HAP-1 (cell line): ENCODE measurements at regions not wholly inside any gene's neighbourhood (a gene's known extent, or its start where the extent isn't known, plus 50 kb on each side); places are given as distances from the start of the nearest gene placed in this dataset.
A peak's percentile ranks its signal among the peaks of the same experiment; 100 is the strongest.
"Not testable (repeated sequence)": the region's sequence is repeated elsewhere in the genome, so short reads cannot be mapped to it uniquely, and the experiment has no call there.

ENCODE experiments used
- DNase-seq, 2 experiments: peaks; one replicate each; pipeline ENCODE4 v3.0.0-alpha.2; 2016 to 2020; ENCODE audit warnings: low spot score in 2 of 2
- H3K27me3 ChIP-seq: fragments of 250-450 bp; sonication (Bioruptor Pico); 2 replicates; pipeline ENCODE4 v1.5.1; 2020; ENCODE audit warnings: low read depth, mild to moderate bottlenecking, moderate library complexity
- H3K36me3 ChIP-seq: fragments of 250-450 bp; sonication (Bioruptor Pico); replicated peaks from 2 replicates; pipeline ENCODE4 v1.5.1; 2020; ENCODE audit warnings: mild to moderate bottlenecking
- H3K4me1 ChIP-seq: fragments of 250-450 bp; sonication (Bioruptor Pico); 2 replicates; pipeline ENCODE4 v1.5.1; 2020; ENCODE audit warnings: mild to moderate bottlenecking
- H3K4me3 ChIP-seq: fragments of 250-450 bp; sonication (Bioruptor Pico); 2 replicates; pipeline ENCODE4 v1.5.1; 2020; ENCODE audit warnings: mild to moderate bottlenecking, moderate library complexity
- H3K9me3 ChIP-seq: fragments of 250-450 bp; sonication (Bioruptor Pico); 2 replicates; pipeline ENCODE4 v1.5.1; 2020; ENCODE audit warnings: mild to moderate bottlenecking, moderate library complexity
- in situ Hi-C: fragments of 300-500 bp; cut with MboI; formaldehyde crosslinking; loops from 3 replicates; pipeline ENCODE4 v1.14.3; 2020; ENCODE audit warnings: low sequenced_read_pairs, inconsistent platforms, mixed read lengths

DNA sequence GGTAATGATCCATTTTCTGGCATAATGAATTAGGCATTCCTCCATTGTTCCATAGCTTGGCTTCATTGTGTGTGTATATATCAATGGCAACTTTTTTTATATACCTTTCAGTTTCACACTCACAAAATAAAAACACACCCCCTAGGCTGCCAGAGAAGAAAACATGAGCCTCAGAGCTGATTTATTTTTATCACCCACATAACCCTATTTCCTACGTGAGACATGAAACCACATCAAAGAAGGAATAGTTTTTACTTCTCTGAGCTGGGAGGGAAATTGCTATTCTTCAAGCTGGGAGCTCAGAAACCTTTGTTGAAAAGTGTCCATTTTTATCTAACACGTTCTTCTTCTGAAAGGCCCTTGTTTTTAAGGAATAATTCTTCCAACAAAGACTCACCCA lies 126.7 kb upstream of the RAI2 start:
- peaks cover 16% of the 10 kb centered on the region for H3K27me3 ChIP-seq
- H3K36me3 ChIP-seq = no peaks in the 10 kb centered on the region
- no peaks in the 10 kb centered on the region for H3K9me3 ChIP-seq
- in situ Hi-C loops = no loop called here
- DNase-seq = no peak
- no peak overlapping the region for H3K4me3 ChIP-seq
- H3K4me1 ChIP-seq = no peaks in the 10 kb centered on the region

DNA sequence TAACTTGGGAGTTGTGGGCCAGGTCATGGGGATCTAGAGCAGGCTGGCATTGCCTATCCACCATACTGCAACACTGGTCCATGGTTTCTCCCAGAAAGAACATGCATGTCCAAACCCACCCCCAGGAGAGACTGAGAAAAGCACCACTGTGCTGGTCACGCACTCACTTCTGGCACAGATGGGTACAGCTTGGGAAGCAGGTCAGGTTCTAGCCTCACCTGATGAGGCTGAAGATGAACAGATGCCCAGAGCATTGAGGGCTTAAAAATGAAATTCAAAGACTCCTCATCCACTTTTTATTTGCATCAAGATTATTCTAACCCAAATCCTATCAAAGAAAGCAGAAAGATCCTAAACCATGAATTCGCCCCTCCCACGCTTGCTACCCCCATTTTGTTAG lies 125.9 kb upstream of the RAI2 start:
- Histone ChIP-seq H3K9me3 (no peaks in the 10 kb centered on the region), H3K36me3 (no peaks in the 10 kb centered on the region), H3K4me1 (no peaks in the 10 kb centered on the region), H3K4me3 (no peak overlapping the region), H3K27me3 (peaks cover 16% of the 10 kb centered on the region)
- in situ Hi-C loops = no loop called here
- no peak for DNase-seq

DNA sequence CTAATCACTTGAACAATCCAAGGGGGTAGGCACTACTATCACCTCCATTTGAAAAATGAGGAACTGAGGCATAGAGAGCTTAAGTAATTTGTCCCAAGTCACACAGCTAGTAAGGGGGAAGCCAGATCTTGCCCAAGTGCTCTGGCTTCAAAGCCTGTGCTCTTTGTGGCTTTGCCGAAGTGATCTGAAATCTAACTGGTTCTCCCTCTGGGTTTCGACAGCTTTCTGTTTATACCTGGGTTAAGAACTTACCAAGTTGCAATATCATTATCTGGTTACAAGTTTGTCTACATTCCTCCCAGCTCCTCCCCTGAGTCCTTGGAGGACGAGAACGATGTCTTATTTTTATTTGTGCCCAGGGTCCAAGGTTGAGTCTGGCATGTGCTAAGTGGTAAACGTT lies 125.3 kb upstream of the RAI2 start:
- H3K27me3 ChIP-seq = peaks cover 16% of the 10 kb centered on the region
- H3K36me3 ChIP-seq = no peaks in the 10 kb centered on the region
- H3K4me1 ChIP-seq = no peaks in the 10 kb centered on the region
- H3K4me3 ChIP-seq = no peak overlapping the region
- no peaks in the 10 kb centered on the region for H3K9me3 ChIP-seq
- in situ Hi-C loops = no loop called here
- no peak for DNase-seq

DNA sequence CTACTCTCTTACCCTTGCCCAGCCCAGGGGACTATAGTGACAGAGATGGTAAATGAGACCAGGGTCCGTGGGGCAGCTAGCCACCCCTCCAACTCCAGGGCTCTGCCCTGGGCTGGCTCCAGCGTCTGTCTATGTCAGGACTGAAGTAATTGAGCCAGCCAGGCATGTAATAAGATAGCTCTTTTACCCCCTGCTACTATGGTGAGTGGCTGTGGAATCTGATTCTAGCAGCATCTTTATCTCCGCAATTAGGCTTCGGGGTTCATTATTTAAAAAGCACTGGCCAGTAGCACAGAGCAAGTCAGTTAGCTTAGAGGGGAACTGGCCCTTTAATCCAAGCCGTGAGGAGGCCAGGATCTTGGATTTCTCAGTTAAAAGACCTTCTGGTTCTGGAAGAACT lies 123.3 kb upstream of the RAI2 start:
- Histone ChIP-seq H3K9me3 (no peaks in the 10 kb centered on the region), H3K36me3 (no peaks in the 10 kb centered on the region), H3K4me3 (no peak overlapping the region), H3K27me3 (peaks cover 10% of the 10 kb centered on the region), H3K4me1 (no peaks in the 10 kb centered on the region)
- in situ Hi-C loops = no loop called here
- DNase-seq = no peak

DNA sequence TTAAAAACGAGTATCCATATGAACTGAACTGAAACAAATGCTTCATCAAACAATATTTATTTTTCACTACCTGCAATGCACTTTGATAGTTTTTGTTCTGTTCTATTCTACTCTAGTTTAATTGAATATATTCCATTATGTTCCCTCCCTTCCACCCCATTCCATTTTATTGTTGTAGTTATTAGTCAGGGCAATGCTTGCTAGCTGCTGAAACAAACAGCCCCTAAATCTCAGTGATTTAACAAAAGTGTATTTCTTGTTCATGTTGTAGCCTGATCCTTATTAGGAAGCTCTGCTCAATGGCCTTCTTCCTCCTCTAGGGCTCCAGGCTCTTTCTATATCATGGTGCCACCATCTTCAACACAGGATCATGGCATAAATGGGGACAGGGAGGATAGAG lies 122.3 kb upstream of the RAI2 start:
- in situ Hi-C loops = no loop called here
- no peaks in the 10 kb centered on the region for H3K36me3 ChIP-seq
- DNase-seq = no peak
- H3K4me3 ChIP-seq = no peak overlapping the region
- no peaks in the 10 kb centered on the region for H3K4me1 ChIP-seq
- no peaks in the 10 kb centered on the region for H3K9me3 ChIP-seq
- H3K27me3 ChIP-seq = no peaks in the 10 kb centered on the region; the same call in none of the 2 replicates

DNA sequence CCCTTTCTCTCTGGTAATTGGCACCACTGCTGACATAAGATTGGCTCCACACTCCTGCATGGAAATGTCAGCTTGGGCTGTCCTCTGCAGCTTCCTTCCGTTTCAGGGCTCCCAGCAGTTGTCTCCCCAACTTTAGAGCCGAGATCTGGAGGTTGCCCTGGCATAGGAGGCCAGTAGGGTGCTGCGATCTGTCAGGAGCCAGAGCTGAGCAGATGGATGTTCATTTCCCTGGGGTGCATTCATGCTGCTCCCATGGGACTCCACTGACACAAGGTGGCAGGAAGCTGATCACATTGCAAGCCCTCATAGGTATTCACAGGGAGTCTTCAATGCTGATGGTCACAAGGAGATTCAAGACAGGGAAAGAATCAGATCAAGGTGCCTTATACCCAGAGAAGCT lies 116.6 kb upstream of the RAI2 start:
- Histone ChIP-seq H3K4me1 (no peaks in the 10 kb centered on the region), H3K36me3 (no peaks in the 10 kb centered on the region), H3K4me3 (no peak overlapping the region), H3K9me3 (no peaks in the 10 kb centered on the region), H3K27me3 (no peaks in the 10 kb centered on the region)
- in situ Hi-C loops = no loop called here
- DNase-seq = no peak

DNA sequence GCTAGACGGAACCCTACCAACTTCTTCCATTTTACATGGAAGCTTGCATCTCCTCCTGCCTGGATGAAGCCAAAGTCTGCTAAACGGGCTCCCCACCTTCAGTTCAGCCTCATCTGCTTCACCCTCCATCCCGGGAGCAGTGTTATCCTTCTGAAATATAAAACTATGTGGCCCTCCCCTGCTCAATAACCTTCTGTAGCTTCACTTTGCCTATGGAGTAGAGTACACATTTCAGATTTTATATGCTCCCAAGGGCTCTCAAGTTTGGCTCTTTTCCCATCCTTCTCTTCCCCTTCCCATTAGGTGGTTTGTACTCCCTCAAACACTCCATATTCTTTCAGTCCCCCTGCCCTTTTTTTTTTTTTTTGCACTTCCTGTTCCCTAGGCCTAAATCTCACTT lies 115.9 kb upstream of the RAI2 start:
- no peak overlapping the region for H3K4me3 ChIP-seq
- H3K36me3 ChIP-seq = no peaks in the 10 kb centered on the region
- no peaks in the 10 kb centered on the region for H3K9me3 ChIP-seq
- in situ Hi-C loops = no loop called here
- no peaks in the 10 kb centered on the region for H3K4me1 ChIP-seq
- no peaks in the 10 kb centered on the region for H3K27me3 ChIP-seq
- no peak for DNase-seq

DNA sequence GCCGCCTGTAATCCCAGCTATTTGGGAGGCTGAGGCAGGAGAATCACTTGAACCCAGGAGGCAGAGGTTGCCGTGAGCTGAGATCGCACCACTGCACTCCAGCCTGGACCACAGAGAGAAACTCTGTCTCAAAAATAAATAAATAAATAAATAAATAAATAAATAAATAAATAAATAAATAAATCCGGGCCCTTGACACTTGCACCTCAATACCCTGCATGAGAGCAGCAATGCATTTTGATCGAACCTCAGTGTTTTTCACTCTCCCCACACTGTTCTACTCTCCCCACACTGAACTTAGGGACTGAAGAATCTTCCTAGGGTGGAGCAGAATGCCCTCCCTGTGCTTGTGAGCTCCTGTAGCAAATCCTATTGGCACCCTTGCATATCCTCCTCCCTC lies 114.3 kb upstream of the RAI2 start:
- DNase-seq, H3K36me3 ChIP-seq, H3K27me3 ChIP-seq, H3K4me3 ChIP-seq, in situ Hi-C loops, H3K9me3 ChIP-seq, H3K4me1 ChIP-seq: not testable (repeated sequence)

DNA sequence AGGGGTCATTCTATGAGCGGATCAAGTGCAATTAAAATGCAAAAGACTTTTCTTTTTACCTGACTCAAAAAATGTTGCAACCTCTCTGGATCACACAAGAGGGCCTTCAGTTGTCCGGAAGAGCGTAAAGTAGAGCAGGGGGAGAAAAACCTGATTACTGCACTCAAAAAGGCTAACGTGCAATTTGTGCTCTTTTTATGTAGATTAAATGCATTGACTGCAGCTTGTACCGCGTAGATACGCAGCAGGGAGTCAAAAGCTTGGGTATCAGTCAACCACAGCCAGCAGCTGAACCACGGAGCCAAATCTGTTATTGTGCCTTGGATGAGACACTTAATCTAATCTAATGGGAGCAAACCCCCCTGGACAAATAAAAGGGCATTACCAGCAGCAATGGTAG lies 107.3 kb upstream of the RAI2 start:
- H3K4me1 ChIP-seq = 0 out of 2 replicates have a peak, but pooled peaks cover 3% of the 10 kb centered on the region
- H3K36me3 ChIP-seq = no peaks in the 10 kb centered on the region
- no peak overlapping the region for H3K4me3 ChIP-seq
- 0 out of 2 replicates have a peak, but pooled peaks cover 3% of the 10 kb centered on the region for H3K27me3 ChIP-seq
- in situ Hi-C loops = no loop called here
- peak; percentile 10 to 25 for DNase-seq
- H3K9me3 ChIP-seq = no peaks in the 10 kb centered on the region

DNA sequence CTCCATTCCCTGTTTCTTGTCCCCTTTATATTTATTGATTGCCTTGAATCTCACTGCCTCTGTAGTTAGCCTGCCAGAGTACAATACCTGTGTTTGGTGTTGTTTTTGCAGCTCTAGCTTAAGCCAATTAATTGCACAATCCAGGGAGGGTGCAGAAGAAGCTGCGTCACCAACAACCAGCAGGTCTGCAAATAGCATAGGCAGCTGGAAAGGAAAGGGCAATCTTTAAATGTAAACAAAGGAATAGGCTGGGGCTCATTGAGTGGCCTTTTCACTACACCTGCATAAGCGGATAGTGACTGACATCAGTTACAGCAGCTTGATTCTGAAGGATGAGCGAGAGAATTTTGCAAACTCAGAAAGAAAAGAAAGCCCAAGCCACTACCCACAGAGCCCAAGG lies 106.8 kb upstream of the RAI2 start:
- no peak for DNase-seq
- no peaks in the 10 kb centered on the region for H3K9me3 ChIP-seq
- 0 out of 2 replicates have a peak, but pooled peaks cover 3% of the 10 kb centered on the region for H3K27me3 ChIP-seq
- H3K4me3 ChIP-seq = no peak overlapping the region
- in situ Hi-C loops = no loop called here
- 0 out of 2 replicates have a peak, but pooled peaks cover 3% of the 10 kb centered on the region for H3K4me1 ChIP-seq
- no peaks in the 10 kb centered on the region for H3K36me3 ChIP-seq

DNA sequence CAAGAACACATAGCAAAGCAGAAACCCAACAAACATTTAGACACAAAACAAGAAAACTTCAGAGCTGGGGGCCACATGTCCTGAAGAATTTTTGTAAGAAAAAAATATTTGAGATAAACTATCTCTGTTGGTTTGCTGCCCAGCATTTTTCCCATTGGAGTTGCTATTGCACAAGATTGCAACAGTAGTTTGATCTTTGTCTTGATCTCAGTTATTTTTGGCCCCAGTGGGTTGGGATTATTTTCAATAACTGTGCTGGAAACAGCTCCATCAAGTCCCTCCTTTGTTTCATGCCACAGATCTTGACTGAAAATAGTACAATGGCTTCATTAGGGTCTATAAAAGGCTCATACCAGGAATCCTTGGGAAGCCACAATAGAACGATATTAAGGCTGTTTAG lies 103.8 kb upstream of the RAI2 start:
- in situ Hi-C loops = no loop called here

DNA sequence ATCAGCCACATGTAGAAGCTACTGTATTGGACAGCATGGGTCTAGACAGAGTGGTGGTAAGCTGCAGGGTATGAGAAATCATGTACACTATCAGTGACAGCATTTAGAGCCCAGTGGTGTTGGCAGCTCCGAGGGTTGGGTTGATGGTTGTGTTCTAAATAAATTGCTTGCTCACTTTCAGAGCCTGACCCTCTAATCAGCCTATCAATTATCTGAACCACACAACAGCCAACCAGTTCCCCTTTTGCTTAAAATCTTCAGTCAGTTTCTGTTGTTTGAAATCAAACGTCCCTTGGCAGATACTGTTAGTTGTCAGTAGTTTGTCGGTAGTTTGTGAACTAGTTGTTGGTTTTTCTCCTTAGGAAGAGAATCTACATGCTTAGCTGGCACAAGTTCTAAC lies 99.8 kb upstream of the RAI2 start:
- H3K4me3 ChIP-seq = no peak overlapping the region
- H3K9me3 ChIP-seq = no peaks in the 10 kb centered on the region
- H3K27me3 ChIP-seq = peaks cover 9% of the 10 kb centered on the region
- H3K4me1 ChIP-seq = no peaks in the 10 kb centered on the region
- in situ Hi-C loops = no loop called here
- no peaks in the 10 kb centered on the region for H3K36me3 ChIP-seq
- DNase-seq = no peak

More for the DNA sequence above, 103.8 kb upstream of the RAI2 start:
- H3K4me3 ChIP-seq = no peak overlapping the region
- H3K4me1 ChIP-seq = 0 out of 2 replicates have a peak, but pooled peaks cover 3% of the 10 kb centered on the region
- no peak for DNase-seq
- H3K9me3 ChIP-seq = no peaks in the 10 kb centered on the region
- peaks cover 6% of the 10 kb centered on the region for H3K27me3 ChIP-seq
- no peaks in the 10 kb centered on the region for H3K36me3 ChIP-seq

DNA sequence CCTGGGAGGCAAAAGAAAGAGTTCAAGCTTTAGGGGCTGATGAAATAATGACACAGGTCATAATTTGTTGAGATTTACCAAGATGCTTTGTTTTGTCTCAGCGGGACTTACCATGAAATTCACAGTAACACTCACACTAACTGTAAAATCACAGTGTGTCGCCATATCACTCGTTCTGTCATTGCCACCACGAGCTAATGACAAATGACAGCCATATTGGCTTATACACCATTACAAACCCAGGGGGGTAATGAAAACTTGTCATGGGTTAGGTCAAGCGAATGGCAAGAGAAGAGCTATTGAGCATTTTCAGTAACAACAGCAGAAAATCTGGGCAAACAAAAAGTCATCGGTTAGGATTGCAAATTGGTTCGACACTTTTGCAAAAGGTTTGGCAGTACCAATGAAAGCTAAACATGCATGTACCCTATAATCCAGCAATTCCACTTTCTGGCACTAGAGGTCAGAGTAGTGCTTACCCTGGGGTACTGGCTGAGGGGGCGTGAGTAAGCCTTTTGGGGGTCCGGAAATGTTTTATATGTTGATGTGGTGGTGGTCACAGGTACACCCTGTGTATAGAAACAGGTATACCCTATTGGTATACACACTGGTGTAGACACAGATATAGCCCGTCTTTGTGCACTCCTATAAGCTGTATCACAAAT lies 83.9 kb upstream of the RAI2 start:
- Histone ChIP-seq H3K27me3 (0 out of 2 replicates have a peak, but pooled peaks cover 3% of the 10 kb centered on the region), H3K4me3 (no peak overlapping the region), H3K9me3 (no peaks in the 10 kb centered on the region), H3K4me1 (no peaks in the 10 kb centered on the region), H3K36me3 (no peaks in the 10 kb centered on the region)
- in situ Hi-C loops = no loop called here
- DNase-seq = peak; percentile 14 to 57

DNA sequence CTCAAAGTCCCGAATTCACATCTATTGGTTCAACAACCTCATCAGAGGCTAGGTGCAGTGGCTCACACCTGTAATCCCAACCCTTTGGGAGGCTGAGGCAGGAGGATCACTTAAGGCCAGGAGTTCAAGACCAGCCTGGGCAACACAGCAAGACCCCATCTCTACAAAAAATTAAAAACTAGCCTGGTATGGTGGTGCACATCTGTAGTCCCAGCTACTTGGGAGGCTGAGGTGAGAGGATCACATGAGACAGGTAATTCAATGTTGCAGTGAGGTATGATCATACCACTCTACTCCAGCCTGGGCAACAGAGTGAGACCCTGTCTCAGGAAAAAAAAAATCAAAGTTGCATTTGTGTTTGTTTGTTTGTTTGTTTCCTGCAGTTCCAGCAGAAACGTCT lies 80.1 kb upstream of the RAI2 start:
- in situ Hi-C loops, H3K4me1 ChIP-seq, DNase-seq, H3K9me3 ChIP-seq, H3K27me3 ChIP-seq, H3K4me3 ChIP-seq, H3K36me3 ChIP-seq: not testable (repeated sequence)

DNA sequence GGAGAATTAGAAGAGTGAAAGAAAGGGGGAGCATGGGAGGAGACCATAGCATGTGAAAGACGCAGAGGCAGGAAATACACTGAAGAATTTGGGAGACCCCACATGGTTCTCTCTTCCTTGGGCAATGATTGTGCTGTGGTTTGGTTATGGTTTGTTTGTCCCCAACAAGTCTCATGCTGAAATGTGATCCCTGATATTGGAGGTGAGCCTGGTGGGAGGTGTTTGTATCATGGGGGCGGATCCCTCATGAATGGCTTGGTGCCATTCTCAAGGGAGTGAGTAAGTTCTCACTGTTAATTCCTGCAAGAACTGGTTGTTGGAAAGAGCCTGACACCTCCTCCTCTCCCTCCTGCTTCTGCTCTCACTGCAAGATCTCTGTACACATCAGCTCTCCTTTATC lies 78.6 kb upstream of the RAI2 start:
- in situ Hi-C loops = no loop called here
- Histone ChIP-seq H3K36me3 (no peaks in the 10 kb centered on the region), H3K9me3 (no peaks in the 10 kb centered on the region), H3K4me3 (no peak overlapping the region), H3K27me3 (no peaks in the 10 kb centered on the region), H3K4me1 (no peaks in the 10 kb centered on the region)
- DNase-seq = no peak
